ENCODE measurements at regions not wholly inside any gene's neighbourhood (a gene's known extent, or its start where the extent isn't known, plus 50 kb on each side); places are given as distances from the start of the nearest gene placed in this dataset.

DNA sequence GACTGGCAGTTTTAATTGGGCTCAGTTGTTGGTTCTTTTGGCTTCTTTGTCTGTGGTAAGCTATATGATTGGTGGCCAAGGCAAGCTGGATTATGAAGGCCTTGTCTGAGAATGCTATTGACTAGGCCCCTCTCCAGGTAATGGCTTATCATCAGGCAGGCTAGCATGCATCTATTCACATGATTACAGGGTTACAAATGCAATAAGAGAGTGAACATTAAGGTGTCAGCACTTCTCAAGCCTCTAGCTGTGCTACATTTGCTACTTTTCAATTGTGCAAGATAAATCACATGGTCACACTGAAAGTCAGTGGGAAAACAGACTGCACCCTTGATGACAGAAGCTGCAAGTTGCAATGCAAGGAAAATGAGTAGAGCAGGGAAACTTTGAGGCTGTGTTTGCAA lies 550.9 kb upstream of the TMPRSS15 start:
- no peak for DNase-seq (ENCODE audit: low spot score)
- TF ChIP-seq, protein P1, sequence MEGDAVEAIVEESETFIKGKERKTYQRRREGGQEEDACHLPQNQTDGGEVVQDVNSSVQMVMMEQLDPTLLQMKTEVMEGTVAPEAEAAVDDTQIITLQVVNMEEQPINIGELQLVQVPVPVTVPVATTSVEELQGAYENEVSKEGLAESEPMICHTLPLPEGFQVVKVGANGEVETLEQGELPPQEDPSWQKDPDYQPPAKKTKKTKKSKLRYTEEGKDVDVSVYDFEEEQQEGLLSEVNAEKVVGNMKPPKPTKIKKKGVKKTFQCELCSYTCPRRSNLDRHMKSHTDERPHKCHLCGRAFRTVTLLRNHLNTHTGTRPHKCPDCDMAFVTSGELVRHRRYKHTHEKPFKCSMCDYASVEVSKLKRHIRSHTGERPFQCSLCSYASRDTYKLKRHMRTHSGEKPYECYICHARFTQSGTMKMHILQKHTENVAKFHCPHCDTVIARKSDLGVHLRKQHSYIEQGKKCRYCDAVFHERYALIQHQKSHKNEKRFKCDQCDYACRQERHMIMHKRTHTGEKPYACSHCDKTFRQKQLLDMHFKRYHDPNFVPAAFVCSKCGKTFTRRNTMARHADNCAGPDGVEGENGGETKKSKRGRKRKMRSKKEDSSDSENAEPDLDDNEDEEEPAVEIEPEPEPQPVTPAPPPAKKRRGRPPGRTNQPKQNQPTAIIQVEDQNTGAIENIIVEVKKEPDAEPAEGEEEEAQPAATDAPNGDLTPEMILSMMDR (IDR thresholded peaks at IDR 0.05; ENCODE audit: borderline replicate concordance, control extremely low read depth, extremely low read depth, insufficient read depth, missing control alignments) = no peak
- in situ Hi-C loops (cut with MboI; ENCODE audit: low sequenced_read_pairs, unreplicated experiment) = no loop called here

DNA sequence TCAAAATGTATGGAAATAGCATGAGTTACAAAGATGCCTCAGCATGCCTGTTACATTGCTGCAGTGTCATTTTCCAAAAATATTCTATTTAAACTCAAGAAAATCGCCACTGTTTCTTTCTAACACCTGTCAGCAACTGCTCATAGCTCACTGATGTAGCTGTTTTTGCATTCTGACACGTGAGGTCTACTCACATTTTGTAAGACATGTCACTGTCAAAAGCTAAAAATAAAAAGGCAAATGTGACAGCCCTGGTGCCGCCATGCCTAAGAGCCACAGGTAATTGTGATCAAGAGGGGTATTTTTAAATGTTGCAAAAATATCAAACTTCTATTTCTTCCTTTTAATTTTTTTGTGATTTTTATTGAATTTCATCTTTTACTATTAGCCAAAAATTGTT lies 556.2 kb upstream of the TMPRSS15 start:
- no peak for DNase-seq (ENCODE audit: low spot score)
- TF ChIP-seq, protein P1 (IDR thresholded peaks at IDR 0.05; ENCODE audit: borderline replicate concordance, control extremely low read depth, extremely low read depth, insufficient read depth, missing control alignments) = no peak
- in situ Hi-C loops (cut with MboI; ENCODE audit: low sequenced_read_pairs, unreplicated experiment) = no loop called here

DNA sequence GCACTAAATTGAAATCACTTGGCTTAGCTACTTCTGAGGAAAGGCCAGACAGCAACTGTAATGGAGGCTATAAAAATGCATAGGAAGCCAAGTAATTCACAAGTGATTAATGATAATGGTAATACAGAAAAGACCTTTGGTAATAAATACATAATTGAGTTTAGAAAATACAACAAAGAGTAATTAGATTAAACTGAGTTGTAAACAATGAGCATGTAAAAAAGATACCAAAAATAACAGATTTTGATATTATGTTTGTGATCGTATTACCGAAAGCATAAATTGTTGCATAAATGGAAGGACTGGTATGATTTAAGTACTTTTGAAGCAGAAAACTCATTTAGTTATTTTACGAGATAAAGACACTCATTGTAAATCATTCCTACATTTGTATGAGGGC lies 556.7 kb upstream of the TMPRSS15 start:
- no peak for DNase-seq (ENCODE audit: low spot score)
- TF ChIP-seq, protein P1 (IDR thresholded peaks at IDR 0.05; ENCODE audit: borderline replicate concordance, control extremely low read depth, extremely low read depth, insufficient read depth, missing control alignments) = no peak
- in situ Hi-C loops (cut with MboI; ENCODE audit: low sequenced_read_pairs, unreplicated experiment) = no loop called here

DNA sequence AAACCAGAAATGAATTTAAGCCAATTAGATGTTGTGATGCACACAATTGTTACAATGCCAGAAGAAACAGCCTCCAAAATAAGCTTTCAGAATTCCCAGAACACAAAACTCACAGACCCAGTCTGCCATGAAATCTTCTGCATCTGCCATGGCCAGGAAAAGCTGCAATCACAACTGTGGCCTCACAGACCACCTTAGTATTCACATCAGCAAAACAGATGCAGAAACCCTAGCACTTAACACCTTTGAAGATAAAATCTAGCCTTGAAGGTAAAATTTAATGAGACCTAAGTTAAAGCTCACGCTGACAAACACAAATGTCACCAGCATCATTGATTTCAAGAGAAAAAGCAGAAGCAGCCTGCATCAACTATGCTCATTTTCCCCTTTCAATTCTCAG lies 566.8 kb upstream of the TMPRSS15 start:
- TF ChIP-seq, protein P1 (IDR thresholded peaks at IDR 0.05; ENCODE audit: borderline replicate concordance, control extremely low read depth, extremely low read depth, insufficient read depth, missing control alignments) = no peak
- in situ Hi-C loops (cut with MboI; ENCODE audit: low sequenced_read_pairs, unreplicated experiment) = no loop called here
- no peak for DNase-seq (ENCODE audit: low spot score)

DNA sequence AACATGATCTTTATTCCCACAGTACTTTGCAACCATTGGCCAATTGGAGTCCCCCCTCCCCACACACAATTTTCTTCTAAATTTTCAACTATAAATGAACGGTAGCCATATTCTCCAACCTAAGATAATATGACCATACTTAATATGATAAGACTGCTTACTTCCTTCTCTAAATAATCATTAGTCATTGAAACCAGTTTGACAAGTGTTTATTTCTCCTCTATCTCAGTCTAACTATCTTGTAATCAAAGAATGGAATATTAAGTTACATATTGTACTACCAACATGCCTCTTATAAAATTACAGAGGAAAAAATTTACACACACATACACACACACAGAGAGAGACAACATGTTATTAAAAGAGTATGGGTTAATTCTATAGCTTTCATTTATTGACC lies 567.4 kb upstream of the TMPRSS15 start:
- no peak for DNase-seq (ENCODE audit: low spot score)
- TF ChIP-seq, protein P1 (IDR thresholded peaks at IDR 0.05; ENCODE audit: borderline replicate concordance, control extremely low read depth, extremely low read depth, insufficient read depth, missing control alignments) = no peak
- in situ Hi-C loops (cut with MboI; ENCODE audit: low sequenced_read_pairs, unreplicated experiment) = no loop called here

DNA sequence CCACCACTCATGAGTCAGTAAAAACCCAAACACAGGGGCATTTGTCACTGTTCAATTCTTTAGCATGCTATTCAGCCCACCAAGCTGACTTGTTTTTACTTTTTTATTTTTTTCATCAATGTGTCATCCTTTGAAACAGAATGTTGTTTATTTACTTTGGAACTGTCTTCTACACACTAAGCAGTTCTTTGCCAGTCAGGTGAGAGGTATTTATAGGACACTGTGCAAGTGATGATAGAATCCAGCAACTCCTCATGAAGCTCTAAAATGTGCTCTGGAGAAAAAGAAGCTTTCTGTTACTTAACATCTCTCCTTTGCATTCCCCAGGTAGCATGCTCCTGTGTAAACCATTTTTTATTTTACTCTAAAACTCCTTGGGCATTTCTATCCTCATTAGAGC lies 582.0 kb upstream of the TMPRSS15 start:
- in situ Hi-C loops (cut with MboI; ENCODE audit: low sequenced_read_pairs, unreplicated experiment) = no loop called here
- no peak for DNase-seq (ENCODE audit: low spot score)
- TF ChIP-seq, protein P1 (IDR thresholded peaks at IDR 0.05; ENCODE audit: borderline replicate concordance, control extremely low read depth, extremely low read depth, insufficient read depth, missing control alignments) = no peak

DNA sequence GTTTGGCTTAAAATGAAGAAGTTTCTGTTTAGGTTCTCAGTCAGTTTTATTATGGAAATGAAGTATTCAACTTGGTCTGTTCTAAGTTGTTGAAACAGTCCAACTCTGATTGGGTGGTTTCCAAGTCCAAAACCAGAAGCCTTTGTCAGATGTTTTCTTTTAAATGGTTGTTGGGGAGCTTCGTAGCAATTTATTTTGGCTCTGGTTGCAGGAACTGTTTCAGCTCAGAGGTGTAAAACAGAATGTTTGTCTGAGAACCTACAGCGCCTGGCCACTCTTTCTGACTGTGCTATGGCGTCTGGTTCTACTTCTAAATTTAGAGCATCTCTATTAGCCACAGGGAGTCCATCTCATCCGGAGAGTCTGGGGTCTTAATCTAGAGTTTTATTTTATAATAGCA lies 582.6 kb upstream of the TMPRSS15 start:
- TF ChIP-seq, protein P1 (IDR thresholded peaks at IDR 0.05; ENCODE audit: borderline replicate concordance, control extremely low read depth, extremely low read depth, insufficient read depth, missing control alignments) = no peak
- DNase-seq (ENCODE audit: low spot score) = no peak
- in situ Hi-C loops (cut with MboI; ENCODE audit: low sequenced_read_pairs, unreplicated experiment) = no loop called here
